ENCODE measurements at regions not wholly inside any gene's neighbourhood (a gene's known extent, or its start where the extent isn't known, plus 50 kb on each side); places are given as distances from the start of the nearest gene placed in this dataset.

- Histone ChIP-seq H3K27ac (ENCODE audit: insufficient read depth, low read length, poor library complexity, severe bottlenecking) (no peak overlapping the region), H3K4me3 (ENCODE audit: low read depth, low read length) (no peak overlapping the region), H3K27me3 (ENCODE audit: control insufficient read depth, insufficient read depth, low read length) (no peaks in the 10 kb centered on the region), H3K9me3 (ENCODE audit: control insufficient read depth in 2 of 2, low read length in 2 of 2) (no peaks in the 10 kb centered on the region), H3K36me3 (ENCODE audit: control insufficient read depth, insufficient read depth, low read length) (no peaks in the 10 kb centered on the region), H3K4me1 (ENCODE audit: control insufficient read depth, insufficient read depth, low read length, poor library complexity, severe bottlenecking) (no peaks in the 10 kb centered on the region)
- no peak for DNase-seq
- H3K4me3 Mint-ChIP-seq: no peak overlapping the region
- no peak overlapping the region for H3K27ac Mint-ChIP-seq
- no peak for ATAC-seq (ENCODE audit: low read depth in 2 of 2)
- no peaks in the 10 kb centered on the region for H3K27me3 Mint-ChIP-seq
- H3K9me3 Mint-ChIP-seq: peaks cover 0 to 3% (median 0%) of the 10 kb centered on the region in 7 donors
- H3K4me1 Mint-ChIP-seq: no peaks in the 10 kb centered on the region
- H3K36me3 Mint-ChIP-seq: no peaks in the 10 kb centered on the region
Measured at GRCh38 chr16:26342621-26343020, 650.9 kb downstream of the HS3ST4 start.

- DNase-seq: no peak
- Histone ChIP-seq H3K9me3 (ENCODE audit: control insufficient read depth in 2 of 2, low read length in 2 of 2) (no peaks in the 10 kb centered on the region), H3K4me3 (ENCODE audit: low read depth, low read length) (no peak overlapping the region), H3K27ac (ENCODE audit: insufficient read depth, low read length, poor library complexity, severe bottlenecking) (no peak overlapping the region), H3K4me1 (ENCODE audit: control insufficient read depth, insufficient read depth, low read length, poor library complexity, severe bottlenecking) (no peaks in the 10 kb centered on the region), H3K36me3 (ENCODE audit: control insufficient read depth, insufficient read depth, low read length) (no peaks in the 10 kb centered on the region), H3K27me3 (ENCODE audit: control insufficient read depth, insufficient read depth, low read length) (no peaks in the 10 kb centered on the region)
- Mint-ChIP-seq H3K4me1 (no peaks in the 10 kb centered on the region), H3K27me3 (no peaks in the 10 kb centered on the region), H3K27ac (no peak overlapping the region), H3K9me3 (peaks cover 0 to 3% (median 0%) of the 10 kb centered on the region in 7 donors), H3K36me3 (no peaks in the 10 kb centered on the region), H3K4me3 (no peak overlapping the region)
- no peak for ATAC-seq (ENCODE audit: low read depth in 2 of 2)
Measured at GRCh38 chr16:26344240-26344776, 652.5 kb downstream of the HS3ST4 start.

- Mint-ChIP-seq H3K27ac (no peak overlapping the region), H3K9me3 (peaks cover 0 to 3% (median 0%) of the 10 kb centered on the region in 7 donors), H3K4me3 (no peak overlapping the region)
Measured at GRCh38 chr16:26344976-26345375, 653.2 kb downstream of the HS3ST4 start.

GRCh38 chr16:26345966-26346365 lies 654.2 kb downstream of the HS3ST4 start:
- H3K4me1 Mint-ChIP-seq: no peaks in the 10 kb centered on the region
- DNase-seq: no peak
- no peak overlapping the region for H3K4me3 ChIP-seq (ENCODE audit: low read depth, low read length)
- no peaks in the 10 kb centered on the region for H3K36me3 Mint-ChIP-seq
- H3K27me3 ChIP-seq (ENCODE audit: control insufficient read depth, insufficient read depth, low read length): no peaks in the 10 kb centered on the region
- no peak overlapping the region for H3K27ac Mint-ChIP-seq
- no peak overlapping the region for H3K4me3 Mint-ChIP-seq
- no peak for ATAC-seq (ENCODE audit: low read depth in 2 of 2)
- no peaks in the 10 kb centered on the region for H3K4me1 ChIP-seq (ENCODE audit: control insufficient read depth, insufficient read depth, low read length, poor library complexity, severe bottlenecking)
- H3K36me3 ChIP-seq (ENCODE audit: control insufficient read depth, insufficient read depth, low read length): no peaks in the 10 kb centered on the region
- no peak overlapping the region for H3K27ac ChIP-seq (ENCODE audit: insufficient read depth, low read length, poor library complexity, severe bottlenecking)
- H3K27me3 Mint-ChIP-seq: no peaks in the 10 kb centered on the region
- no peaks in the 10 kb centered on the region for H3K9me3 ChIP-seq (ENCODE audit: control insufficient read depth in 2 of 2, low read length in 2 of 2)
- H3K9me3 Mint-ChIP-seq: peaks cover 0 to 3% (median 0%) of the 10 kb centered on the region in 7 donors

More at GRCh38 chr16:26344976-26345375, 653.2 kb downstream of the HS3ST4 start:
- Histone ChIP-seq H3K4me1 (ENCODE audit: control insufficient read depth, insufficient read depth, low read length, poor library complexity, severe bottlenecking) (no peaks in the 10 kb centered on the region), H3K36me3 (ENCODE audit: control insufficient read depth, insufficient read depth, low read length) (no peaks in the 10 kb centered on the region), H3K9me3 (ENCODE audit: control insufficient read depth in 2 of 2, low read length in 2 of 2) (no peaks in the 10 kb centered on the region), H3K27me3 (ENCODE audit: control insufficient read depth, insufficient read depth, low read length) (no peaks in the 10 kb centered on the region), H3K4me3 (ENCODE audit: low read depth, low read length) (no peak overlapping the region), H3K27ac (ENCODE audit: insufficient read depth, low read length, poor library complexity, severe bottlenecking) (no peak overlapping the region)
- ATAC-seq (ENCODE audit: low read depth in 2 of 2) (no peak), DNase-seq (no peak)
- Mint-ChIP-seq H3K4me1 (no peaks in the 10 kb centered on the region), H3K27me3 (no peaks in the 10 kb centered on the region), H3K36me3 (no peaks in the 10 kb centered on the region)

GRCh38 chr16:26348095-26348494 lies 656.3 kb downstream of the HS3ST4 start:
- Mint-ChIP-seq H3K4me3 (no peak overlapping the region), H3K9me3 (peaks cover 0 to 4% (median 0%) of the 10 kb centered on the region in 7 donors), H3K27ac (no peak overlapping the region), H3K4me1 (no peaks in the 10 kb centered on the region), H3K27me3 (no peaks in the 10 kb centered on the region), H3K36me3 (no peaks in the 10 kb centered on the region)
- H3K9me3 ChIP-seq (ENCODE audit: control insufficient read depth in 2 of 2, low read length in 2 of 2): no peaks in the 10 kb centered on the region
- H3K4me1 ChIP-seq (ENCODE audit: control insufficient read depth, insufficient read depth, low read length, poor library complexity, severe bottlenecking): no peaks in the 10 kb centered on the region
- DNase-seq: no peak
- no peak for ATAC-seq (ENCODE audit: low read depth in 2 of 2)
- H3K36me3 ChIP-seq (ENCODE audit: control insufficient read depth, insufficient read depth, low read length): no peaks in the 10 kb centered on the region
- H3K27ac ChIP-seq (ENCODE audit: insufficient read depth, low read length, poor library complexity, severe bottlenecking): no peak overlapping the region
- H3K27me3 ChIP-seq (ENCODE audit: control insufficient read depth, insufficient read depth, low read length): no peaks in the 10 kb centered on the region
- H3K4me3 ChIP-seq (ENCODE audit: low read depth, low read length): no peak overlapping the region

- Mint-ChIP-seq H3K36me3 (no peaks in the 10 kb centered on the region), H3K9me3 (peaks cover 0 to 10% (median 2%) of the 10 kb centered on the region in 7 donors), H3K27ac (no peak overlapping the region), H3K4me3 (no peak overlapping the region), H3K27me3 (no peaks in the 10 kb centered on the region), H3K4me1 (no peaks in the 10 kb centered on the region)
- H3K36me3 ChIP-seq (ENCODE audit: control insufficient read depth, insufficient read depth, low read length): no peaks in the 10 kb centered on the region
- DNase-seq (no peak), ATAC-seq (ENCODE audit: low read depth in 2 of 2) (no peak)
- no peak overlapping the region for H3K4me3 ChIP-seq (ENCODE audit: low read depth, low read length)
- H3K9me3 ChIP-seq (ENCODE audit: control insufficient read depth in 2 of 2, low read length in 2 of 2): no peaks in the 10 kb centered on the region
- H3K4me1 ChIP-seq (ENCODE audit: control insufficient read depth, insufficient read depth, low read length, poor library complexity, severe bottlenecking): no peaks in the 10 kb centered on the region
- H3K27me3 ChIP-seq (ENCODE audit: control insufficient read depth, insufficient read depth, low read length): no peaks in the 10 kb centered on the region
- H3K27ac ChIP-seq (ENCODE audit: insufficient read depth, low read length, poor library complexity, severe bottlenecking): no peak overlapping the region
Measured at GRCh38 chr16:26360867-26361266, 669.1 kb downstream of the HS3ST4 start.

- no peaks in the 10 kb centered on the region for H3K4me1 ChIP-seq (ENCODE audit: control insufficient read depth, insufficient read depth, low read length, poor library complexity, severe bottlenecking)
- Mint-ChIP-seq H3K36me3 (no peaks in the 10 kb centered on the region), H3K27me3 (peaks cover 4% of the 10 kb centered on the region), H3K9me3 (peaks cover 0 to 3% (median 0%) of the 10 kb centered on the region in 7 donors), H3K4me3 (no peak overlapping the region), H3K4me1 (no peaks in the 10 kb centered on the region), H3K27ac (no peak overlapping the region)
- no peaks in the 10 kb centered on the region for H3K36me3 ChIP-seq (ENCODE audit: control insufficient read depth, insufficient read depth, low read length)
- H3K9me3 ChIP-seq (ENCODE audit: control insufficient read depth in 2 of 2, low read length in 2 of 2): no peaks in the 10 kb centered on the region
- no peaks in the 10 kb centered on the region for H3K27me3 ChIP-seq (ENCODE audit: control insufficient read depth, insufficient read depth, low read length)
- no peak overlapping the region for H3K27ac ChIP-seq (ENCODE audit: insufficient read depth, low read length, poor library complexity, severe bottlenecking)
- ATAC-seq (ENCODE audit: low read depth in 2 of 2) (no peak), DNase-seq (no peak)
- no peak overlapping the region for H3K4me3 ChIP-seq (ENCODE audit: low read depth, low read length)
Measured at GRCh38 chr16:26363581-26363980, 671.8 kb downstream of the HS3ST4 start.

- no peak for DNase-seq
- H3K27ac Mint-ChIP-seq: no peak overlapping the region
- no peaks in the 10 kb centered on the region for H3K4me1 Mint-ChIP-seq
- Histone ChIP-seq H3K4me1 (ENCODE audit: control insufficient read depth, insufficient read depth, low read length, poor library complexity, severe bottlenecking) (no peaks in the 10 kb centered on the region), H3K27me3 (ENCODE audit: control insufficient read depth, insufficient read depth, low read length) (no peaks in the 10 kb centered on the region), H3K9me3 (ENCODE audit: control insufficient read depth in 2 of 2, low read length in 2 of 2) (no peaks in the 10 kb centered on the region), H3K27ac (ENCODE audit: insufficient read depth, low read length, poor library complexity, severe bottlenecking) (no peak overlapping the region), H3K4me3 (ENCODE audit: low read depth, low read length) (no peak overlapping the region), H3K36me3 (ENCODE audit: control insufficient read depth, insufficient read depth, low read length) (no peaks in the 10 kb centered on the region)
- H3K27me3 Mint-ChIP-seq: peaks cover 4% of the 10 kb centered on the region
- H3K36me3 Mint-ChIP-seq: no peaks in the 10 kb centered on the region
- H3K9me3 Mint-ChIP-seq: peaks cover 0 to 3% (median 2%) of the 10 kb centered on the region in 7 donors
- H3K4me3 Mint-ChIP-seq: no peak overlapping the region
- ATAC-seq (ENCODE audit: low read depth in 2 of 2): no peak
Measured at GRCh38 chr16:26365161-26365940, 673.6 kb downstream of the HS3ST4 start.
